ENCODE measurements at regions not wholly inside any gene's neighbourhood (a gene's known extent, or its start where the extent isn't known, plus 50 kb on each side); places are given as distances from the start of the nearest gene placed in this dataset.

- Histone ChIP-seq H3K4me2 (ENCODE audit: low read length) (no peak overlapping the region), H3K27me3 (ENCODE audit: low read length) (0 out of 2 replicates have a peak, but pooled peaks cover 4% of the 10 kb centered on the region), H3K9ac (ENCODE audit: low read length) (no peak overlapping the region), H3K4me3 (ENCODE audit: low read length) (no peak overlapping the region), H3K79me2 (ENCODE audit: low read length) (no peaks in the 10 kb centered on the region), H3K36me3 (ENCODE audit: low read depth, low read length) (no peaks in the 10 kb centered on the region), H4K20me1 (ENCODE audit: low read length) (no peaks in the 10 kb centered on the region), H3K9me3 (ENCODE audit: low read length) (peaks cover 8% of the 10 kb centered on the region; the same call in 1 of the 2 replicates), H3K27ac (ENCODE audit: low read length) (no peak overlapping the region), H2AFZ (ENCODE audit: low read length) (no peak overlapping the region), H3F3A (ENCODE audit: low read length, unreplicated experiment) (no peaks in the 10 kb centered on the region), H3K9me2 (replicated peaks; ENCODE audit: low read length) (0 out of 2 replicates have a peak, but pooled peaks cover 3% of the 10 kb centered on the region), H3K4me1 (ENCODE audit: insufficient read depth, low read length) (no peaks in the 10 kb centered on the region)
- POLR2A ChIA-PET (ENCODE audit: unreplicated experiment), result interaction anchor here (0.6 kb wide), 1 partner anchor 77 kb away, joined by 5 read pairs; no protein-coding TSS in a partner anchor
- BruUV-seq (replicated peaks), result no TSS peak
- DNase-seq, result no peak
- ATAC-seq, result no peak
- intact Hi-C loops (cut with micrococcal nuclease), result no loop called here
- CTCF ChIA-PET, result interaction anchor here (0.5 kb wide), 1 partner anchor 68 kb away, joined by 6 read pairs; no protein-coding TSS in a partner anchor
- TF ChIP-seq EZH2phosphoT487 (IDR thresholded peaks at IDR 0.05; ENCODE audit: borderline replicate concordance, low read length) (no peak), EZH2 (IDR thresholded peaks at IDR 0.05; ENCODE audit: low read length, unreplicated experiment) (no peak), CTCF (conservative IDR thresholded peaks at IDR 0.05; ENCODE audit: low read depth, low read length) (no peak)
Observed at GRCh38 chr17:70969521-70970034, 800.2 kb downstream of the KCNJ2 start.

GRCh38 chr17:70976447-70976846, 807.1 kb downstream of the KCNJ2 start:
- Histone ChIP-seq H3K36me3 (ENCODE audit: low read depth, low read length) (no peaks in the 10 kb centered on the region), H3K27ac (ENCODE audit: low read length) (no peak overlapping the region), H3K4me2 (ENCODE audit: low read length) (no peak overlapping the region), H3K4me3 (ENCODE audit: low read length) (no peak overlapping the region), H3K9me2 (replicated peaks; ENCODE audit: low read length) (0 out of 2 replicates have a peak, but pooled peaks cover 3% of the 10 kb centered on the region), H3K27me3 (ENCODE audit: low read length) (0 out of 2 replicates have a peak, but pooled peaks cover 8% of the 10 kb centered on the region), H3K79me2 (ENCODE audit: low read length) (no peaks in the 10 kb centered on the region), H3K9me3 (ENCODE audit: low read length) (no peaks in the 10 kb centered on the region), H4K20me1 (ENCODE audit: low read length) (no peaks in the 10 kb centered on the region), H3K9ac (ENCODE audit: low read length) (no peak overlapping the region), H3F3A (ENCODE audit: low read length, unreplicated experiment) (no peaks in the 10 kb centered on the region), H2AFZ (ENCODE audit: low read length) (no peak overlapping the region), H3K4me1 (ENCODE audit: insufficient read depth, low read length) (no peaks in the 10 kb centered on the region)
- BruUV-seq (replicated peaks), result no TSS peak
- DNase-seq (no peak), ATAC-seq (no peak)
- intact Hi-C loops (cut with micrococcal nuclease), result no loop called here
- POLR2A ChIA-PET (ENCODE audit: unreplicated experiment), result no interaction called here
- TF ChIP-seq EZH2phosphoT487 (IDR thresholded peaks at IDR 0.05; ENCODE audit: borderline replicate concordance, low read length), result no peak
- CTCF ChIA-PET, result interaction anchor here (0.5 kb wide), 1 partner anchor 12 kb away, joined by 3 read pairs; no protein-coding TSS in a partner anchor

- Histone ChIP-seq H3K9ac (ENCODE audit: low read length) (no peak overlapping the region), H3F3A (ENCODE audit: low read length, unreplicated experiment) (no peaks in the 10 kb centered on the region), H3K79me2 (ENCODE audit: low read length) (no peaks in the 10 kb centered on the region), H4K20me1 (ENCODE audit: low read length) (no peaks in the 10 kb centered on the region), H2AFZ (ENCODE audit: low read length) (no peak overlapping the region), H3K27ac (ENCODE audit: low read length) (no peak overlapping the region), H3K9me3 (ENCODE audit: low read length) (peaks cover 5% of the 10 kb centered on the region), H3K36me3 (ENCODE audit: low read depth, low read length) (no peaks in the 10 kb centered on the region), H3K4me3 (ENCODE audit: low read length) (no peak overlapping the region), H3K4me2 (ENCODE audit: low read length) (no peak overlapping the region), H3K4me1 (ENCODE audit: insufficient read depth, low read length) (no peaks in the 10 kb centered on the region), H3K9me2 (replicated peaks; ENCODE audit: low read length) (no peaks in the 10 kb centered on the region), H3K27me3 (ENCODE audit: low read length) (no peaks in the 10 kb centered on the region)
- ATAC-seq (no peak), DNase-seq (no peak)
- intact Hi-C loops (cut with micrococcal nuclease), result no loop called here
- no peak for TF ChIP-seq CTCF (conservative IDR thresholded peaks at IDR 0.05; ENCODE audit: low read depth, low read length)
- TF ChIP-seq EZH2phosphoT487 (IDR thresholded peaks at IDR 0.05; ENCODE audit: borderline replicate concordance, low read length), result no peak
- no peak for TF ChIP-seq EZH2 (IDR thresholded peaks at IDR 0.05; ENCODE audit: low read length, unreplicated experiment)
- ChIA-PET POLR2A (ENCODE audit: unreplicated experiment) (no interaction called here), CTCF (no interaction called here)
- BruUV-seq (replicated peaks), result no TSS peak
Observed at GRCh38 chr17:70984873-70985272, 815.5 kb downstream of the KCNJ2 start.
